GM21526 (cell line): ENCODE measurements at regions not wholly inside any gene's neighbourhood (a gene's known extent, or its start where the extent isn't known, plus 50 kb on each side); places are given as distances from the start of the nearest gene placed in this dataset.

Source experiments
- ATAC-seq: cut with Tn5 transposase; IDR thresholded peaks from one replicate; pipeline ENCODE4 v1.9.1; 2021; ENCODE audit warnings: moderate library complexity; ENCODE audit not compliant: unreplicated experiment, low FRiP score

- ATAC-seq = no peak
These were observed 72.9 kb upstream of the DIAPH2 start for GRCh38 chrX:96611619-96612362.

GRCh38 chrX:96615448-96615847 is 69.2 kb upstream of the DIAPH2 start:
- ATAC-seq = no peak

GRCh38 chrX:96619588-96619987 is 65.1 kb upstream of the DIAPH2 start:
- no peak for ATAC-seq

- ATAC-seq = no peak
These were observed 62.8 kb upstream of the DIAPH2 start for GRCh38 chrX:96621811-96622210.
